T-helper 17 cell (primary cell): ENCODE measurements at regions not wholly inside any gene's neighbourhood (a gene's known extent, or its start where the extent isn't known, plus 50 kb on each side); places are given as distances from the start of the nearest gene placed in this dataset.
"Not testable (repeated sequence)": the region's sequence is repeated elsewhere in the genome, so short reads cannot be mapped to it uniquely, and the experiment has no call there.

Experiments
- ATAC-seq: fragments of 150-1000 bp; cut with Tn5 transposase; 2 replicates; pipeline ENCODE4 v1.10.0; 2021; ENCODE audit warnings: mild to moderate bottlenecking, moderate library complexity
- DNase-seq, 3 donors: peaks; one replicate each; pipeline versions ENCODE4 v3.0.0 to v3.0.0-alpha.2; 2020 to 2021
- H3K9me3 ChIP-seq: one replicate; pipeline ENCODE4 v1.7.0; 2013; ENCODE audit warnings: low read length, mild to moderate bottlenecking; ENCODE audit not compliant: control insufficient read depth, poor library complexity, severe bottlenecking
- H3K27ac Mint-ChIP-seq: one replicate; pipeline ENCODE4 v1.8.0; 2022; ENCODE audit warnings: mild to moderate bottlenecking, moderate library complexity, mixed read lengths
- H3K27me3 Mint-ChIP-seq: one replicate; pipeline ENCODE4 v1.8.0; 2022; ENCODE audit warnings: mixed read lengths
- H3K36me3 Mint-ChIP-seq: one replicate; pipeline ENCODE4 v1.8.0; 2022; ENCODE audit warnings: low read depth, mixed read lengths
- H3K4me1 Mint-ChIP-seq: one replicate; pipeline ENCODE4 v1.8.0; 2022; ENCODE audit warnings: mild to moderate bottlenecking, mixed read lengths
- H3K4me3 Mint-ChIP-seq: one replicate; pipeline ENCODE4 v1.8.0; 2022; ENCODE audit warnings: mild to moderate bottlenecking, moderate library complexity, mixed read lengths

DNA sequence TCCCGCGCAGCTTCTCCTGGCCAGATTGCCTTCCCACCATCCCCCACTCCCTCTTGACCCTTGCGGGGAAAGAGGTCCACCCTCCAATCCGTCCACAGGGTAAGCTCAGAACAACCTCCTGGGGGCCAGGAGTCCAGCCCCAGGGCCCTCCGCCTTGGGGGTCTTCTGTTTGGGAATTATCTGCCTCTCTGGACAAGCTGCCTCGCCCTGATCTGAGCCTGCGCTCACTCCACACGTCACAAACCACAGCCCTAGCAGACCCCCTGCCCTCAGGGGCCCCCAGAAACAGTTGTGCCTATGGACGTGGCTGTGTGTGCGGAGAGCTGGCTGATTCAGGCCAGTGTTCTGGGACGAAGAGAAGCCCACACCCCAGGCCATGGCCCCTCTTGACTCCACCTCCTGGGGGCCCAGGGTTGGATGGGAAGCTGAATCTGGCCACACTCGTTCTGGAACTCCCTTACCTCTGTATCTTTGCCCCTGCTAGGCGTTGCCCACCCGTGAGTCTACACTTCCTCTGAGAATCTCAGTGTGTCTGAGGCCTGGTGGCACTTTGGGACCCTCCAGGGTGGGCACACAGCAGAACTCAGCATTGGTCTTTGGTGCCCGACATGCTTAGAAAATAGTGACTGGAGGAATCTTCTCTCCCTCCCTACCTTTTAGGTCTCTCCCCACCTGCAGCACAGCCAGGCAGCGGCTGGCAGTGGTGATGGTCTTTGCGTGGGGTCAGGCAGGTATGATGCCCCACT is 119.9 kb upstream of the SMURF2 start:
- ATAC-seq: no peak
- Mint-ChIP-seq H3K4me1 (peaks cover 15% of the 10 kb centered on the region), H3K4me3 (peak overlapping the region; percentile 81), H3K36me3 (no peaks in the 10 kb centered on the region), H3K27ac (peak overlapping the region; percentile 73), H3K27me3 (no peaks in the 10 kb centered on the region)
- H3K9me3 ChIP-seq: no peaks in the 10 kb centered on the region
- DNase-seq: no peak

DNA sequence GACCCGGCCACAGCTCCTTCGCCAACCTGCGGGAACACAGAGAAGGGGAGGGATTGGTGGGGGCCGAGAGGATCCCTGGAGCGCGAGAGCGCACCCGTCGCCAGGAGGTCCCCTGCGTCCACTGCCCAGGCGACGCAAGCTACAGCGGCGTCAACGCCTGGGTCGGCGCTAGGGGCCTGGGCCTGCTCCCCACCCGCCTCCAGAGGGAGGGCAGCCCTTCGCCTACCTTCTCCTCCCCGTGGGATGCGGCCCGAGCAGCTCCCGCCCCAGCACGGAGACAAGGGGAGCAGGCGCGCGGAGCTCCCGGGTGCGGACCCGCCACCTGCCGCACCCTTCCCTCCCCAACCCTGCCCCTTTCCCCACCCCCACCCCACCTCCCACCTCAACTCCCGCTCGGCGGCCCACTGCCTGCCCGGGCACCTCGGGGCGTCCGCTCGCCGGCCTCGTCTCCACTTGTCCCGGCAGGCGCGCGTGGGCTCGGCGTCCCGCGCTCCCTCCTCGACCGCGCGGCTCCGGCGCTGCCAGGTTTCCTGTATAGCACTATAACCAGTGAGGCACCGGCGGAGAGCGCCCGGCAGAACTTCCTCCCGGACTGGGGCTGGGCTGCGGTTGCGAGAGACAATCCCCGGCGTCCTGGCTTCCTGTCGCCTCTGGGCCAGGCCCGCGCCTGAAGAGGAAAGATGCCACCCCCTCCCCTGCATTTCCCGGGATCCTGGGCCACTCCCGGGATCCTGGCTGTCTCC is 119.1 kb upstream of the SMURF2 start:
- no peaks in the 10 kb centered on the region for H3K27me3 Mint-ChIP-seq
- ATAC-seq (peak; percentile 36), DNase-seq (peak; percentile 30 to 44 (median 38))
- peak overlapping the region; percentile 53 for H3K27ac Mint-ChIP-seq
- peaks cover 17% of the 10 kb centered on the region for H3K4me1 Mint-ChIP-seq
- H3K9me3 ChIP-seq: no peaks in the 10 kb centered on the region
- H3K36me3 Mint-ChIP-seq: no peaks in the 10 kb centered on the region
- peak overlapping the region; percentile 83 for H3K4me3 Mint-ChIP-seq

DNA sequence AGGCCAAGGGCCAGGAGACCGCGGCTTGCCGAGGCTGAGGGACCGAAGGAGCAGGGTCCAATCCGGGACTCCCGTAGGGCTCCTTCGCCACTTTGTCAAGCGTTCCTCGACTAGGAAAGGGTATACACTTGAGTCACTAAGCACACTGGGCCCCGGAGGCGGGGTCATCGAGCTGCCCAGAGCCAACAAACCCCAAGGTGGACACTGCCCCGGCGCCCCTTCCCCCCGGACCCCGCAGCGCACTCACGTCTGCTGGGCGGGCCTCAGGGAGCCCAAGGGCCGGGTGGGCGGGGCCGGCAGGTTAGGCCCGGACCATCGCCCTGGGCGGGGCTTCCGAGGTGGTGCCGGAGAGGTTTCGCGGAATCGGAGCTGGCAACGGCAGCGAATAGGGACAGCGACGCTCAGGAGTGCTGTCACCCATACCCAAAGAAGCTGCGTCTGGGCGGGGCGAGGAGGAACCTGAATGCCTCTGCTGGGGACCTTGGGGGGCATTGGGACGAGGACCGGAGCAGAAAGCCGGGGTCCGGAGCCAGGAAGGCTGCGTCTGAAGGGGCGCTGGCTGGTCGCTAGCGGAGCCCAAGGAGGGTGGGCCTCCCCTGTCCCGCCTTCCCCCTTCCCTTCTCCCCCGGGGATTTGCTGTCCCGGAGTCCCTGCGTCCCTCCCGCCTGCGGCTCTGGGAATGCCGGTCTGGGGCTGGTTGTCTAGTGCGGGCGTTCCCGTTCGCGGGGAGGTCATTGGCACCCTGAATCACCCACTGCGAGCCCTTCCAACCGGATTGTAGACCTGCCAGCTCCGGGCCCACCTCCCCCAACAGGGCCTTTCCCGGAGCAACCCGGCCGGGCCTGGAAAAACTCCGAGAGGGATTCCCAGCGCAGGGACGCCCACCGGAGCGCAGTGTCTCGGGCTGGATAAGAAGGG is 118.2 kb upstream of the SMURF2 start:
- peak overlapping the region; percentile 53 for H3K27ac Mint-ChIP-seq
- DNase-seq: peak; percentile 72 to 80 (median 75)
- H3K4me3 Mint-ChIP-seq: peak overlapping the region; percentile 83
- H3K27me3 Mint-ChIP-seq: no peaks in the 10 kb centered on the region
- no peaks in the 10 kb centered on the region for H3K36me3 Mint-ChIP-seq
- peaks cover 20% of the 10 kb centered on the region for H3K4me1 Mint-ChIP-seq
- ATAC-seq: peak; percentile 85
- no peaks in the 10 kb centered on the region for H3K9me3 ChIP-seq

DNA sequence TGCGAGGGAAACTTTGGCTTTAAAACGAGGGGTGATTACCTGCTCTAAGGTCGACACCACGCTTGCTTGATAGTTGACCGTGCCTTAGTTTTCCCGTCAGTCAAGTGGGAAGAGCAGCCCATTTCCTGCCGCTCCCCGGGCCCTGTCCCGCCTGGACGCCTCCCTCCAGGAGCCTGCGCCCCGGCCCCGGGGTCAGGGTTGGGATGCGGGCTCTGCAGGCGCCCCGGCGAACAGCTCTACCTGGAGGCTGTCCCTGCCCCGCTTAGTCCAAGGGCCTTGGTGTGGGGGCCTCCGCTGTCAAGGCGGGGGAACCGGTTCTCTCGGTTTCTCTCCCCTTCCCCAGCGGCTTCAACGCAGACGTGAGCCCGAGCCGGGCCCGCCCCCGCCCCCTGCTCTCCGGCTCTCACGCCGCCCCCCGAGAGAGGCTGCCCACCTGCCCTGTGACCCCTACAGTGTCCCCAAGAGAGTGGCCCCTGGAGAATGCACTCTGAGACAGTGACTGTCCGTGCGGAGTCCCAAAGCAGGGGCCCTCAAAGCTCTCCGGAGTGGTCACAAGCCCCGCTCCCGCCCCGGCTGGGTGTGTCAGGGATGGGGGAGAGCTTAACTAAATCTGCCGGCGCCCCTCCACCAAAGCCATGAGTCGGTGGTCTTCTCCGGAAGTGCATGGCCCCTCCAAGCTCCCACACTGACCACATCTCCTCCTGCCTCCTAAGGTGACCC is 117.4 kb upstream of the SMURF2 start:
- H3K36me3 Mint-ChIP-seq: peaks cover 2% of the 10 kb centered on the region
- ATAC-seq: no peak
- H3K9me3 ChIP-seq: no peaks in the 10 kb centered on the region
- H3K27ac Mint-ChIP-seq: peak overlapping the region; percentile 53
- no peak for DNase-seq
- H3K4me3 Mint-ChIP-seq: peak overlapping the region; percentile 83
- H3K4me1 Mint-ChIP-seq: peaks cover 23% of the 10 kb centered on the region
- H3K27me3 Mint-ChIP-seq: no peaks in the 10 kb centered on the region

DNA sequence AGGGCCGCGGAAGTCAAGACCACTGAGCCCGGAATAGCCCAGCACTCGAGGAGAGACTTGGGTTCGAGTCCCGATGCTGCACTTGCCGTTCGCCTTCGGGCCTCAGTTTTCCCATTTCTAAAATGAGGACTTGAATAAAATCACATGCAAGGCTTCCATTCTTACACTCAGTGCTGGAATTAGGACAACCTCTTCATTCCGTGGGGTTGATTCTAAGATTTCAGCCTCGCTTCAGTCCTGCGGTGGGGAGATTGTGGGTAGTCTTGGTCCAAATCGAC is 116.9 kb upstream of the SMURF2 start:
- Mint-ChIP-seq H3K4me3 (peak overlapping the region; percentile 78), H3K4me1 (peaks cover 23% of the 10 kb centered on the region)
- not testable (repeated sequence) for H3K36me3 Mint-ChIP-seq, H3K27ac Mint-ChIP-seq, DNase-seq, ATAC-seq, H3K27me3 Mint-ChIP-seq, H3K9me3 ChIP-seq

DNA sequence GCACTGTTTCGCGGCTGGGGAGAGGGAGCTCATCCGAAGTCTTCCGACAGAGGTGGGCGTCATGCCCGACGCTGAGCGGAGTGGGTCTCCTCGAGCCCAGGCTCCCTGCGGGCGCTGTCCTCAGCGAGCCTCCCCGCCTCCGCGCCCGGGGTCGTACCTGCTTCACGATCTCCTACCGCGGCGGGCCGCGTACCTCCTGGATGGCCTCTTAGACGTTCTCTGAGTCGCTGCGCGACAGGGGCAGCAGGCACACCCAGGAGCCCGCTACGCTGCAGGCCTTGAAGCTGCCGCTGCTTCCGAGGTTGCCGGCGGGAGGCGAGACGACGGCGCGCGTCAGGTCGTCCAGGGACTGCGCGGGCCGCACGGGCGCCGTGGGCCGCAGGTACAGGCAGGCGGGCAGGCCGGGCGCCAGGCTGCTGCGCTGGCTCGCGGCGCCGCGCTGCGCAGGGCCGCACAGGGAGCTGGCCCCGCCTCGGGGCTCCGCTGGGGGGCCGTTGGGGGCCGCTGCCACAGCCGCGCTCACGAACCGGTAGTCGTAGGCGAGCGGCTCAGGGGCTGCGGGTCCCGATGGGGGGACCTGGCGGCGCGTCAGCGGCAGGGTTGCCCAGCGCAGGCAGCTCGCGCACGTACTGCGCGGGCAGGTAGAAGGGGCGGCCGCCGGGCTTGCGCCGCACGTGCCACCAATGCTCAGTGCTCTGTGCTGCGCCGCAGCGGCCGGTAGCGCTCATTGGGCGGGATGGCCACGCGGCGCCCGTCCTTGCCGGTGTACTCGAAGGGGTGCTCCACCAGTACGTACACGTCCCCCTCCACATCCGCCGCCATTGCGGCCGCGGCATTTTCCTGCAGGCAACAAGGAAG is 116.4 kb upstream of the SMURF2 start:
- peak overlapping the region; percentile 78 for H3K4me3 Mint-ChIP-seq
- H3K27ac Mint-ChIP-seq: no peak overlapping the region
- ATAC-seq: peak; percentile 15
- H3K9me3 ChIP-seq: no peaks in the 10 kb centered on the region
- peak in 1 of 3 donors; percentile 23 for DNase-seq
- H3K4me1 Mint-ChIP-seq: peaks cover 23% of the 10 kb centered on the region
- peaks cover 2% of the 10 kb centered on the region for H3K36me3 Mint-ChIP-seq
- H3K27me3 Mint-ChIP-seq: no peaks in the 10 kb centered on the region

DNA sequence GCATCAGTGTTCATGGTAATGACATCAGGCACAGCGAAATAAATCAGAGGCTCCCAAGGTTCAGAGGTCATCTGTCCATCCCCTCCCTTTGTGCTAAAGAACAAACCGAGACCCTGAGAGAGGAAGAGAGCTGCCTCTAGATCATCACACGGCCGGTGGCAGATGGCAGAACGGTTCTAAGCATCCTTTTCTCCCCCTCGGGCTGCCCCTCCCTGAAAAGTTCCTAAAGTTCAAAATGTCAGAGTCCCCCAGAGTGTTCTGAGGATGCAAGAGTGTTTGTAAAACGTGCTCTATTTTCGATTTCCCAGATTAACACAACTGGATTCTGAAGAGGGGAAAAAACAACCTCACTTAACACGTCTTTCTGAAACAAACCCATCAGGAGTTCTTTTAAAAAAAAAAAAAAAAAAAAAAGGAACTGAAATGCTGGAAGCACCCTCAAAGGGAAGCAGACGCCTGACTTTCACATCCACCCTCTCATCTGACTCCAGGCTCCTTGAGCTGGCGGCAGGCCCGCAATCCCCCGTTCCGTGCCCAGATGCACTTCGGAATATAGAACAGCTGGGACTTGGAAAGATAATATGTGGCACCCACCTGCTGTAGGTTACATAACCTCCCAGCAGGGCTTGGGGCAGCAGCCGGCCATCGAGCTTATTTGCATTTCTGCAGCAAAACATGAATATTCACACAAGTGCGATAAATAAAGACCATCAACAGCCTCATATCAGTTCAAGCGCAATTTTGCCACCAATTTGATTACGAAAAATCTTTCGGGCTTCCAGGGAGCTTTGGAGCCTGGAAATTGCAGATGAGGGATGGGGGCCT is 115.5 kb upstream of the SMURF2 start:
- Mint-ChIP-seq H3K27me3 (no peaks in the 10 kb centered on the region), H3K4me3 (peak overlapping the region; percentile 78), H3K36me3 (peaks cover 2% of the 10 kb centered on the region), H3K4me1 (peaks cover 23% of the 10 kb centered on the region), H3K27ac (no peak overlapping the region)
- H3K9me3 ChIP-seq: no peaks in the 10 kb centered on the region
- DNase-seq (no peak), ATAC-seq (no peak)

DNA sequence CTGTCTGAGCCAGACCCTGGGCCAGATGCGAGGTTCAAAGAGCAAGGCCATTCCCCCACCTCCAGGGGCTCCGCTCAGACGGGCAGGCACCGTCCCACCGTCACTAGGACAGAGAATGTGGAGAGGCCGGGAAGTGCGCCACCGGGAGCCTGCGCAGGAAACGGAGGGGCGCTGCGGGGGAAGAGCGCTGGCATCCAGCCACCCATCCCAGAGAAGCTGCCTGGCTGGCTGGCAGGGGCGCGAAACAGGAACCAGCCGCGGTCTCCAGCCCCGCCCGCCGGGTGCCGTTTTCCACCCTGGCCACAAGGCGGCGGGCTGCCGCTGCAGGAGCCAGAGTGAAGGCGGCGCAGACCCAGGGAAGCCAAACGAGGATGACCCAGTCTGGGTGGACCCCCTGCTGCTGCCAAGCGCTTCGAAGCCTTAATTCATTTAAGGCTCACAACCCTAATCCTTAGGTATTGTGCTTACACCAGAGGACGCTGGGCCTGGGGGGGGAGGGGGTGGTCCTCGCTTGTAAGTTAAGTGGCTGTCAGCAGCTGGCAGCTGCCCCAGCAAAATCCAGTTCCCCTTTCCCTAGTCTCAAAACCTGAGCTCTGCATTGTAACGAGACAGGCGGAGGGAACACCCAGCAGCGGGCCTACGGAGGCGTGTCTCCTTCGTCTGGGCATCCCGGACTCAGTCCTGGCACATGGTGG is 114.8 kb upstream of the SMURF2 start:
- H3K4me3 Mint-ChIP-seq: peak overlapping the region; percentile 78
- peak; percentile 59 for ATAC-seq
- not testable (repeated sequence) for H3K9me3 ChIP-seq

DNA sequence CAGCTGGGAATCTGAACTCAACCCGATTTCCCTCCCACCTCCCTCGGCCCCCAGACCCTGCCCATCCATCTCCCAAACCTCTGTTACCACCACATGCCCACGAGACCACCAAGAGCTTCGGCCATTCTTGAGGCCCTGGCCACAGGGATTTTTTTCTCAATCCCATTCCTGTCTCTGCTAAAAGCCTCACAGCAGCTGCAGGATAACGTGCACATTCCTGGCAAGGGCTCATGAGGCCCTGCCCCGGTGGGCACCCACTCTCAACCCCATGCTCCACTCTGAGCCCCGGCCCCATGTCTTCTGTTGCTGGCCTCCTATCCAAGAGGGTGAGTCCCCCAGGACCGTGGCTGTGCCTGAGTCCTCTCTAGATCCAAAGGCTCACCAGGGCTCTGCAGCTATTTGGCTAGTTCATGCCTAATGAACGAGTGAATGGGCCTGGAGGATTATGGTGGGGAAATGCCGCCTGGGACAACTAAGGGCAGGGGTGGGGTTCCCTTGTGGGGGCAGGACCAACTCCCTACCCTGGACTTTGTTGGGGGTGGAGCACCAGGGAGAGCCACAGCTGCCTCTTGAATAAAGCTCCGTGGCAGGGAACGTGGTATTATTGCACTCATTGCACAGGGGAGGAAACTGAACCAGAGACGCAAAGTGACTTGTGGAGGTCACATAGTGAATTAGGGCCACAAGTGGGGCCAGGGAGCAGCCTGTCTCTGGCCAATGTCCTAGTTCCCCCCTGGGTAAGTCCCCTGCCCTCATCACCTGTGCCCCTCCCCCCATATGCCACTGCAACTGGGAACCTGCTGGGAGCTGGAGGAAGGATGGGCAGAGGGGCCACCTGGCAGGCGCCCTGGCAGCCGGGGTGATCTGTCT is 113.8 kb upstream of the SMURF2 start:
- no peak for DNase-seq

More for the DNA sequence above, 114.8 kb upstream of the SMURF2 start:
- peak; percentile 66 to 69 (median 68) for DNase-seq
- Mint-ChIP-seq H3K4me1 (peaks cover 18% of the 10 kb centered on the region), H3K27ac (peak overlapping the region; percentile 34)
- not testable (repeated sequence) for H3K36me3 Mint-ChIP-seq, H3K27me3 Mint-ChIP-seq

DNA sequence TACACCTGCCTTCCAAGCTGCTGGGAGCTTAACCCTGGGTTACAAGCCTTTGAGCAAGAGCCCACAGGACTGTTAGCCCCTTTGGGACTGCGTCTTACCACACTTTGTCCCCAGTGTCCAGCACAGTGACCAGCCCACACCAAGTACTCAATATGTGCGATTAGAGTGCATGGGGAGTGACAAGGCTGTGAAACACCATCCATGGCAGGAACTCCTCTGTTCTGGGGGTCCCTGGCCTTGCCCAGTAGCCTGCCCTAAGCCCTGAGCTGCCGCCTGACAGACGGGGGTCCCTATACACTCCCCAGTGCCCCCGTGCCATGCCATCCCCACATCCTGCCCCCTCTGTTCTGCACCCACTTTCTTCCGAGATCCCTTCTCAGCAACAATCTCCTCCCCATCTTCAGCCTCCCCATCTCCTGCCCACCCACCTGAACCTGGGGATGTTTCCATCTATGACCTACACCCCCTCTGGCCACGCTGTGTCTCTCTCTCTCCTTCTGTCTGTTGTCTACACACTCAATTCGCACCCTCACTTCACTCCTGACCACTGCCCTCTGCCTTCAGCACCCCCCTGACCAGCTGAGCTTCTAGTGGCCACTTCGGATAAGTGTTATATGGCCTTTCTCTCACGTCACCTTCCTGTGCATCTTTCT is 112.9 kb upstream of the SMURF2 start:
- Mint-ChIP-seq H3K4me3 (no peak overlapping the region), H3K4me1 (peaks cover 20% of the 10 kb centered on the region), H3K27ac (no peak overlapping the region), H3K27me3 (no peaks in the 10 kb centered on the region), H3K36me3 (peaks cover 2% of the 10 kb centered on the region)
- H3K9me3 ChIP-seq: no peaks in the 10 kb centered on the region
- ATAC-seq (no peak), DNase-seq (no peak)

More for the DNA sequence above, 113.8 kb upstream of the SMURF2 start:
- Mint-ChIP-seq H3K27ac (peak overlapping the region; percentile 34), H3K4me1 (peaks cover 19% of the 10 kb centered on the region), H3K36me3 (peaks cover 2% of the 10 kb centered on the region), H3K4me3 (peak overlapping the region; percentile 15), H3K27me3 (no peaks in the 10 kb centered on the region)
- no peak for ATAC-seq
- no peaks in the 10 kb centered on the region for H3K9me3 ChIP-seq
